Kidney tubule cell (primary cell): ENCODE measurements at regions not wholly inside any gene's neighbourhood (a gene's known extent, or its start where the extent isn't known, plus 50 kb on each side); places are given as distances from the start of the nearest gene placed in this dataset.

Experiments
- DNase-seq: peaks from one replicate; pipeline ENCODE4 v3.0.0-alpha.2; 2018; ENCODE audit warnings: low spot score

- peak; percentile 93 for DNase-seq
Observed at GRCh38 chr1:72412286-72412685, 129.9 kb upstream of the NEGR1 start.

- no peak for DNase-seq
Observed at GRCh38 chr1:72399807-72400206, 117.5 kb upstream of the NEGR1 start.

GRCh38 chr1:72397786-72398185 is 115.4 kb upstream of the NEGR1 start:
- peak; percentile 20 for DNase-seq

GRCh38 chr1:72394457-72394856 is 112.1 kb upstream of the NEGR1 start:
- no peak for DNase-seq

- no peak for DNase-seq
Observed at GRCh38 chr1:72379072-72379471, 96.7 kb upstream of the NEGR1 start.

- no peak for DNase-seq
Observed at GRCh38 chr1:72375226-72375625, 92.9 kb upstream of the NEGR1 start.

- DNase-seq = peak; percentile 87
Observed at GRCh38 chr1:72371259-72372035, 89.1 kb upstream of the NEGR1 start.

- peak; percentile 22 for DNase-seq
Observed at GRCh38 chr1:72370836-72371235, 88.5 kb upstream of the NEGR1 start.

- DNase-seq = no peak
Observed at GRCh38 chr1:72369069-72369757, 86.9 kb upstream of the NEGR1 start.

- peak; percentile 62 for DNase-seq
Observed at GRCh38 chr1:72366466-72366865, 84.1 kb upstream of the NEGR1 start.

- no peak for DNase-seq
Observed at GRCh38 chr1:72365693-72366092, 83.4 kb upstream of the NEGR1 start.

GRCh38 chr1:72362538-72362937 is 80.2 kb upstream of the NEGR1 start:
- no peak for DNase-seq

GRCh38 chr1:72357411-72357810 is 75.1 kb upstream of the NEGR1 start:
- peak; percentile 31 for DNase-seq

GRCh38 chr1:72355899-72356298 is 73.6 kb upstream of the NEGR1 start:
- no peak for DNase-seq

- no peak for DNase-seq
Observed at GRCh38 chr1:72341661-72342060, 59.3 kb upstream of the NEGR1 start.

GRCh38 chr1:72336776-72337175 is 54.4 kb upstream of the NEGR1 start:
- no peak for DNase-seq
